ENCODE measurements at regions not wholly inside any gene's neighbourhood (a gene's known extent, or its start where the extent isn't known, plus 50 kb on each side); places are given as distances from the start of the nearest gene placed in this dataset.
"Not testable (repeated sequence)": the region's sequence is repeated elsewhere in the genome, so short reads cannot be mapped to it uniquely, and the experiment has no call there.

GRCh38 chr9:79481846-79482477 is 89.8 kb upstream of the TLE4 start:
- Mint-ChIP-seq H3K9me3 (no peaks in the 10 kb centered on the region), H3K27ac (no peak overlapping the region), H3K36me3 (no peaks in the 10 kb centered on the region)
- ATAC-seq (no peak), DNase-seq (ENCODE audit: low spot score in 2 of 2) (no peak)

- ATAC-seq (no peak), DNase-seq (ENCODE audit: low spot score in 2 of 2) (no peak)
- no peaks in the 10 kb centered on the region for H3K9me3 Mint-ChIP-seq
- H3K36me3 Mint-ChIP-seq, result no peaks in the 10 kb centered on the region
- no peak overlapping the region for H3K27ac Mint-ChIP-seq
These were observed 86.5 kb upstream of the TLE4 start for GRCh38 chr9:79485258-79485657.

- H3K36me3 Mint-ChIP-seq, result peaks cover 8 to 10% of the 10 kb centered on the region in 2 donors
- DNase-seq (ENCODE audit: low spot score in 2 of 2) (no peak), ATAC-seq (no peak)
- H3K9me3 Mint-ChIP-seq, result peaks cover 8 to 15% of the 10 kb centered on the region in 2 donors
- no peak overlapping the region for H3K27ac Mint-ChIP-seq
These were observed 82.3 kb upstream of the TLE4 start for GRCh38 chr9:79489261-79490000.

GRCh38 chr9:79490657-79491248 is 81.0 kb upstream of the TLE4 start:
- ATAC-seq (no peak), DNase-seq (ENCODE audit: low spot score in 2 of 2) (no peak)
- Mint-ChIP-seq H3K9me3 (peaks cover 8 to 15% of the 10 kb centered on the region in 2 donors), H3K27ac (no peak overlapping the region), H3K36me3 (peaks cover 8 to 10% of the 10 kb centered on the region in 2 donors)

GRCh38 chr9:79492092-79493009 is 79.4 kb upstream of the TLE4 start:
- H3K9me3 Mint-ChIP-seq, result peaks cover 8 to 15% of the 10 kb centered on the region in 2 donors
- ATAC-seq, result no peak
- DNase-seq (ENCODE audit: low spot score in 2 of 2), result no peak
- H3K36me3 Mint-ChIP-seq, result peaks cover 8 to 10% of the 10 kb centered on the region in 2 donors
- H3K27ac Mint-ChIP-seq, result no peak overlapping the region

GRCh38 chr9:79500196-79500864 is 71.4 kb upstream of the TLE4 start:
- not testable (repeated sequence) for H3K27ac Mint-ChIP-seq; ATAC-seq; H3K9me3 Mint-ChIP-seq; DNase-seq (ENCODE audit: low spot score in 2 of 2)
- H3K36me3 Mint-ChIP-seq, result peaks cover 0 to 10% of the 10 kb centered on the region in 2 donors

GRCh38 chr9:79501546-79501945 is 70.2 kb upstream of the TLE4 start:
- peaks cover 0 to 7% of the 10 kb centered on the region in 2 donors for H3K9me3 Mint-ChIP-seq
- ATAC-seq (no peak), DNase-seq (ENCODE audit: low spot score in 2 of 2) (no peak)
- H3K27ac Mint-ChIP-seq, result no peak overlapping the region
- peaks cover 0 to 10% of the 10 kb centered on the region in 2 donors for H3K36me3 Mint-ChIP-seq

GRCh38 chr9:79507801-79508200 is 64.0 kb upstream of the TLE4 start:
- no peak for ATAC-seq
- Mint-ChIP-seq H3K36me3 (no peaks in the 10 kb centered on the region), H3K9me3 (no peaks in the 10 kb centered on the region), H3K27ac (no peak overlapping the region)
- DNase-seq (ENCODE audit: low spot score in 2 of 2), result no peak

GRCh38 chr9:79512251-79512650 is 59.5 kb upstream of the TLE4 start:
- ATAC-seq, result no peak
- Mint-ChIP-seq H3K36me3 (no peaks in the 10 kb centered on the region), H3K9me3 (no peaks in the 10 kb centered on the region), H3K27ac (no peak overlapping the region)
- DNase-seq (ENCODE audit: low spot score in 2 of 2), result no peak
